Karpas-422 (cell line): ENCODE measurements at regions not wholly inside any gene's neighbourhood (a gene's known extent, or its start where the extent isn't known, plus 50 kb on each side); places are given as distances from the start of the nearest gene placed in this dataset.
"Not testable (repeated sequence)": the region's sequence is repeated elsewhere in the genome, so short reads cannot be mapped to it uniquely, and the experiment has no call there.

Experiments
- DNase-seq: peaks from one replicate; pipeline ENCODE4 v3.0.0-alpha.2; 2015
- H2AFZ ChIP-seq: fragments of 200-600 bp; sonication (generic); 2 replicates; pipeline ENCODE4 v1.6.1; 2014; ENCODE audit warnings: antibody characterized with exemption, low read length, mixed read lengths
- H3K27ac ChIP-seq: fragments of 200-600 bp; sonication (generic); 2 replicates; pipeline ENCODE4 v1.5.1; 2014; ENCODE audit warnings: mild to moderate bottlenecking, low read length, moderate library complexity
- H3K27me3 ChIP-seq: fragments of 200-600 bp; sonication (generic); 2 replicates; pipeline ENCODE4 v1.6.1; 2014; ENCODE audit warnings: low read length, mixed read lengths
- H3K36me3 ChIP-seq: fragments of 200-600 bp; sonication (generic); 2 replicates; pipeline ENCODE4 v1.6.1; 2014; ENCODE audit warnings: low read length, mixed read lengths; ENCODE audit not compliant: insufficient read depth
- H3K4me1 ChIP-seq: fragments of 200-600 bp; sonication (generic); 2 replicates; pipeline ENCODE4 v1.6.1; 2014; ENCODE audit warnings: mild to moderate bottlenecking, low read length, mixed read lengths
- H3K4me2 ChIP-seq: fragments of 200-600 bp; sonication (generic); 2 replicates; pipeline ENCODE4 v1.6.1; 2014; ENCODE audit warnings: low read length, low read depth, mild to moderate bottlenecking; ENCODE audit not compliant: poor library complexity, severe bottlenecking
- H3K4me3 ChIP-seq: fragments of 200-600 bp; sonication (generic); 2 replicates; pipeline ENCODE4 v1.5.1; 2014; ENCODE audit warnings: mild to moderate bottlenecking, antibody characterized with exemption, low read length, mixed read lengths
- H3K79me2 ChIP-seq: fragments of 200-600 bp; sonication (generic); 2 replicates; pipeline ENCODE4 v1.6.1; 2014; ENCODE audit warnings: mild to moderate bottlenecking, low read length, mixed read lengths
- H3K9ac ChIP-seq: fragments of 200-600 bp; sonication (generic); 2 replicates; pipeline ENCODE4 v1.6.0; 2014; ENCODE audit warnings: low read length
- H3K9me2 ChIP-seq: fragments of 200-600 bp; sonication (generic), shearing (Covaris generic); replicated peaks from 2 replicates; pipeline ENCODE4 v1.6.0; 2014; ENCODE audit warnings: mild to moderate bottlenecking, low read length, moderate library complexity; ENCODE audit not compliant: insufficient read depth
- H3K9me3 ChIP-seq: fragments of 300-700, 200-600 bp; sonication (generic); 2 replicates; pipeline ENCODE4 v1.6.1; 2014; ENCODE audit warnings: low read length, mixed read lengths
- H4K20me1 ChIP-seq: fragments of 200-600 bp; sonication (generic); 2 replicates; pipeline ENCODE4 v1.6.1; 2014; ENCODE audit warnings: mild to moderate bottlenecking, antibody characterized with exemption, low read length, low read depth; ENCODE audit not compliant: insufficient read depth

DNA sequence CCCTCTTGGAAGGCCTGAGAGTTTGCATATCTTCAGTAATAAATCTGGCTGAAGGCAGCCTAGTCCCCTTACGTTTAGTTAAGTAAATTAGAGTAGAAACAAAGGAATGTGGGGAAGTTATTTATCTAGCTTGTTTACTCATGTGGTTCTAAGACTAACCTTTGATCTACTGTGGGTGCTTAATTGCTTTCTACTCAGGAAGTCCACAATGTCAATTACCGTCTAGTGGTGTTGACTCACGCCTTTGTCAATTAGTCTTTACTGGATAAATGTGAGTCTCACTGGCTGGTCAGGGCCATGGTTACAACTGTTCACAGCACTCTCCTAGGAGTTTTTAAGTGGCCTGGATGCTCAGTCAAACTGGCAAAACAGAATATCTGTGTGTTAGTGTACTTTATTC is 2338.4 kb downstream of the TP53TG3F start:
- DNase-seq: no peak
- H3K4me3 ChIP-seq: no peak overlapping the region
- H3K9me3 ChIP-seq: peaks cover 2% of the 10 kb centered on the region; the same call in 1 of the 2 replicates
- H3K4me1 ChIP-seq: no peaks in the 10 kb centered on the region
- no peaks in the 10 kb centered on the region for H3K27me3 ChIP-seq
- H2AFZ ChIP-seq: no peak overlapping the region
- no peaks in the 10 kb centered on the region for H3K9me2 ChIP-seq
- H3K79me2 ChIP-seq: no peaks in the 10 kb centered on the region
- H3K9ac ChIP-seq: no peak overlapping the region
- H4K20me1 ChIP-seq: no peaks in the 10 kb centered on the region
- H3K36me3 ChIP-seq: no peaks in the 10 kb centered on the region
- H3K4me2 ChIP-seq: no peak overlapping the region
- no peak overlapping the region for H3K27ac ChIP-seq

DNA sequence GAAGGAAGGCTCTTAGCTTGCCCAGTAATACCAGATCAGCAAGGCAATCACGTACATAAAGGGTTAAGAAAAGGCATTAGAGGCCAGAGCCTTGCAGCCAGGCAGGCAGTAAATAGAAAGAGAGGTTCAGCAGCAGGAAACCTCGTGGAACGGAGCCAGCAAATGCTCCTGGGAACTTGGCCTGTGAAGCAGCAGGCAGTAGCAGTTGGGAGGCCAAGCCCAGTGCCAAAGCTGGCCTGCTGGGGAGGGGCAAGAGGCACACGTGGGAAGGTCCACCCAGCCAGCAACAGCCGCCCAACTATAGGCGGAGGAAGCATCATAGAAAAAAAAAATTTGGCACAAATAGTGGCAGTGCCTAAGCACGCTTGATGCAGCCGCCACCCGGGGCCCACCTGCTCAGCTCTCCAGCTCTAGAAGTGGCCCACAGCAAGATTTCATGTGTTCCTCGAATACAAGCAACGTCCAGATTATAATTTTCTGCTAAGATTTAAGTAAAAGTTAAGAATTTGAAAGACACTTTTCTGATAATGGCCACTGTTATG is 2339.5 kb downstream of the TP53TG3F start:
- H3K27ac ChIP-seq: no peak overlapping the region
- H3K4me3 ChIP-seq: no peak overlapping the region
- H3K79me2 ChIP-seq: no peaks in the 10 kb centered on the region
- H3K36me3 ChIP-seq: no peaks in the 10 kb centered on the region
- no peak for DNase-seq
- H4K20me1 ChIP-seq: no peaks in the 10 kb centered on the region
- H3K27me3 ChIP-seq: no peaks in the 10 kb centered on the region
- no peak overlapping the region for H3K9ac ChIP-seq
- H2AFZ ChIP-seq: no peak overlapping the region
- H3K4me1 ChIP-seq: no peaks in the 10 kb centered on the region
- no peak overlapping the region for H3K4me2 ChIP-seq
- no peaks in the 10 kb centered on the region for H3K9me2 ChIP-seq
- H3K9me3 ChIP-seq: no peaks in the 10 kb centered on the region; the same call in 1 of the 2 replicates

DNA sequence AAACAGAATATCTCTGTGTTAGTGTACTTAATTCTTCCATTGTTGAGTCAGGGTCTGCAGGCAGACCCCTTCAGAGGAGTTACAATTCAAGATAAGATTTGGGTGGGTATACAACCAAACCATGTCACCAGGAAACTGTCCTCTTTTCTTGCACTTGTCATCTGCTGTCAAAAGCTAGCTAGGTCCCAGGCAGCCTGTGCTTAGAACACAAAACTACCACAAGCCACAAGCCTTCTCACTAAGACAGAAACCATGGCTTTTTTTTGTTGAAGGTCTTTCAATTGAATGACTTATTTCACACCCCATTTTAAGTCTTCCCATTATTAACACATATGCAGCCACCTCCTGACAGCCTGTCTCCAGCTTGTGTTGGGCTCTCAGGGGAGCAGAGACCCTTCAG is 2345.1 kb downstream of the TP53TG3F start:
- H3K79me2 ChIP-seq, DNase-seq, H3K9me2 ChIP-seq, H3K9me3 ChIP-seq, H2AFZ ChIP-seq, H3K4me3 ChIP-seq, H3K4me1 ChIP-seq, H3K36me3 ChIP-seq, H3K9ac ChIP-seq, H4K20me1 ChIP-seq, H3K4me2 ChIP-seq, H3K27me3 ChIP-seq, H3K27ac ChIP-seq: not testable (repeated sequence)

DNA sequence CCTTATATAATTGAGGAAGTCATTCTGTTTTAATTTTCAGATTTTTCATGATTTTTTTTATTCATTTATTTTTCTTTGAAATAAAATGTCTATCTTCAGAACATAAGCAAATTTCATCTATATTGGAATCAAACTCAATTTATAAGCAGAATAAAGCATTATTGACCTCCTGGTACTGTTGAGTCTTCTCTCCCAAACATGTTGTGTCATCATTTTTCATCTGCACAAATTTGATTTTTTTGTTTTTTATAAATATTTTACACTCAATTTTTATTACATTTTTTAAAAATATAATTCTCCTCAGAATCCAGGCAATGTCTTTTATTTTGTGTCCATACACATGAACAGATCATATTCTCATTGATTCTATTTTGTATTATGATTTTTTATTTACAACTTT is 2363.9 kb downstream of the TP53TG3F start:
- Histone ChIP-seq H3K79me2 (no peaks in the 10 kb centered on the region), H4K20me1 (no peaks in the 10 kb centered on the region), H3K27me3 (no peaks in the 10 kb centered on the region), H3K4me2 (no peak overlapping the region), H3K36me3 (no peaks in the 10 kb centered on the region), H3K27ac (no peak overlapping the region), H3K4me1 (no peaks in the 10 kb centered on the region), H3K9me2 (no peaks in the 10 kb centered on the region), H3K9ac (no peak overlapping the region), H3K4me3 (no peak overlapping the region), H2AFZ (no peak overlapping the region), H3K9me3 (peaks cover 6% of the 10 kb centered on the region; the same call in 1 of the 2 replicates)
- no peak for DNase-seq

DNA sequence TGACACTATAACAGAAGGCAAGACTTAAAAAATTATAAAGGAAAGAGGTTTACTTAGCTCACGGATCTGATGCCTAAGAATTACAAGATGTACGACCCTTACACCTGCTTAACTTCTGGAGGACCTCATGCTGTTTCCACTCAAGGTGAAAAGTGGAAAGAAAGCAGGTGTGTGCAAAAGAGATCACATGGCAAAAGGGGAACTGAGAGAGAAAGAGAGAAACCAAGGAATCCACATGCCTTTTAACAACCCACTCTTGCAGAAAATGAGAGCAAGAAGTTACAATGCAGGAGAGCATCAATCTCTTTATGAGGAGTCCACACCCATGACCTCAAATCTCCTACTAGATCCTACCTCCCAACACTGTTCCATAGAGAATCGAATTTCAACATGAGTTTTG is 2382.2 kb downstream of the TP53TG3F start:
- H3K36me3 ChIP-seq: no peaks in the 10 kb centered on the region

DNA sequence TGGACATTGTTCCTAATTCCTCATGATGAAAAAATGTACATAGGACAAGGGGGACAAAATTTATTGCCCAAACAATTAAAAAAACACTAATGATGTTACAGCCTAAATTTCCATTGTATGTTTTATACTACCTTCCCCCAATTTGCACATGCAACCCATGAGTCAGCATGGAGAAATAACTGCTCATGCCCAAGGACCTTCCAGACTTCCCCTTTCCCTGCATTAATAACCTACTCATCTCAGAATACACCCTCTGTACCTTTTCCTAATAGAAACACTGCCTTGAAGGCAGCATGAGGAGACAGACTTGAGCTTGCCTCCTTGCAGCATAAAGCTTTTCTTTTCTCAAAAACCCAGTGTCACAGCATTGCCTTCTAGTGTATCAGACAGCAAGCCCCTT is 2402.8 kb downstream of the TP53TG3F start:
- H4K20me1 ChIP-seq: no peaks in the 10 kb centered on the region
- H3K79me2 ChIP-seq: no peaks in the 10 kb centered on the region
- DNase-seq: no peak
- no peaks in the 10 kb centered on the region for H3K9me2 ChIP-seq
- no peaks in the 10 kb centered on the region for H3K27me3 ChIP-seq
- H2AFZ ChIP-seq: no peak overlapping the region
- no peak overlapping the region for H3K27ac ChIP-seq
- no peaks in the 10 kb centered on the region for H3K36me3 ChIP-seq
- no peak overlapping the region for H3K9ac ChIP-seq
- H3K4me3 ChIP-seq: no peak overlapping the region
- H3K4me2 ChIP-seq: no peak overlapping the region
- H3K9me3 ChIP-seq: peaks cover 18% of the 10 kb centered on the region
- H3K4me1 ChIP-seq: no peaks in the 10 kb centered on the region

More for the DNA sequence above, 2382.2 kb downstream of the TP53TG3F start:
- no peaks in the 10 kb centered on the region for H3K27me3 ChIP-seq
- no peak for DNase-seq
- H3K27ac ChIP-seq: no peak overlapping the region
- H3K4me2 ChIP-seq: no peak overlapping the region
- H3K9me3 ChIP-seq: peaks cover 18% of the 10 kb centered on the region
- no peak overlapping the region for H3K9ac ChIP-seq
- no peak overlapping the region for H3K4me3 ChIP-seq
- H2AFZ ChIP-seq: no peak overlapping the region
- H3K9me2 ChIP-seq: 0 out of 2 replicates have a peak, but pooled peaks cover 3% of the 10 kb centered on the region
- H4K20me1 ChIP-seq: no peaks in the 10 kb centered on the region
- H3K4me1 ChIP-seq: no peaks in the 10 kb centered on the region
- H3K79me2 ChIP-seq: no peaks in the 10 kb centered on the region

DNA sequence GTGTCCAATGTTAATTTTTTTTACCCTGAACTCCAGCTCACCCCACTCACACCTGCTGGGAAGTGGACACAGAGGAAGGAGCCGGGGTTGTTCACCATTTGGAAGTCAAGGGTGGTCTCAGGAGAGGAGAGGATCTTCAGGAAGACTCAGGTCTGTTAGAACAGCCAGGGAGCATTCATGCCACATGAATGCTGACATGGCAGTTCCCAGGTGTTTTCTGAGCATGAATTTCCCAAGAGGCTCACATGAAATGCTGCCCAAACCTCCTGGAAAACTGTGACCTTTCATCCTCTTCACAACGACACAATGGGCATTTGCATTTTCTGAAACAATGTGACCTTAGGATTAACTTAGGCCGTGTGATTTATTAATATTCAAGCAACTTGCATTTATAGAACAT is 2409.2 kb downstream of the TP53TG3F start:
- no peak overlapping the region for H2AFZ ChIP-seq

DNA sequence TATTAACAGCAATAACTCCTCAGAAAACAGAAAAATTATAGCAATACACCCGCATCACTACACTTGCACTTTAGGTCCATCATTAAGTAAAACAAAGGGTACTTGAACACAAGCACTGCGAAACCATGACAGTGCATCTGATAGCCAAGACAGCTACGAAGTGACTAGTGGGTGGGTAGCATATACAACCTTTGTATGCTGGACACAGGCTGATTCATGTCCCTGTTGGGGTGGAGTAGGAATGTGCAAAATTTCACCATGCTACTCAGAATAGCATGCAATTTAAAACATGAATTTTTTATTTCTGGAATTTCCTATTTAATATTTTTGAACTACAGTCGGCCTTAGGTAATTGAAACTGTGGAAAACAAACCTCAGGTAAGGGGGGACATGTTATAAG is 2414.1 kb downstream of the TP53TG3F start:
- Histone ChIP-seq H3K9me3 (peaks cover 27% of the 10 kb centered on the region), H3K27me3 (no peaks in the 10 kb centered on the region), H3K4me1 (no peaks in the 10 kb centered on the region), H3K79me2 (no peaks in the 10 kb centered on the region), H3K9me2 (no peaks in the 10 kb centered on the region), H3K4me2 (no peak overlapping the region), H3K27ac (no peak overlapping the region), H4K20me1 (no peaks in the 10 kb centered on the region), H3K9ac (no peak overlapping the region), H2AFZ (no peak overlapping the region), H3K4me3 (no peak overlapping the region), H3K36me3 (no peaks in the 10 kb centered on the region)
- DNase-seq: no peak

More for the DNA sequence above, 2409.2 kb downstream of the TP53TG3F start:
- H3K9me2 ChIP-seq: no peaks in the 10 kb centered on the region
- H3K36me3 ChIP-seq: no peaks in the 10 kb centered on the region
- H3K4me3 ChIP-seq: no peak overlapping the region
- no peak overlapping the region for H3K9ac ChIP-seq
- H3K9me3 ChIP-seq: peaks cover 34% of the 10 kb centered on the region
- no peaks in the 10 kb centered on the region for H3K4me1 ChIP-seq
- no peaks in the 10 kb centered on the region for H4K20me1 ChIP-seq
- no peak overlapping the region for H3K27ac ChIP-seq
- H3K27me3 ChIP-seq: no peaks in the 10 kb centered on the region
- H3K4me2 ChIP-seq: no peak overlapping the region
- no peaks in the 10 kb centered on the region for H3K79me2 ChIP-seq
- no peak for DNase-seq

DNA sequence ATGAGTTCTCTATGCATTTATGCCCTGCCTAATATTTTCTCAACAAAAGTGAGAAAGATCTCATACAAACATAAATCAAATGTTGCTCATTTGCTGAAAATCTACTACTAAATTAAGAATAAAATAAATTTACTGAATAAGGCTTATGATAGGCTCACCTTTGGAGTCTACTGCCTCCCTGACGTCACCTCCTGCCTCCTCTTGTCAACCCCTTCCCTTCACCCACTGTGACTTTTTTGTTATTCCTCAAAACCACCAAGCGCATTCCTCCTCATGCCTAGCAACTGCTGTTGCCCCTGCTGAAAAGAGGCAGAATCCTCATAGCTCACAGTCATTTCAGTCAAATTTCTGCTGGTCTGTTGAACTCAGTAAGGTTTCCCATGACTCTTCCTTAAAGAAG is 2422.2 kb downstream of the TP53TG3F start:
- Histone ChIP-seq H3K27me3 (no peaks in the 10 kb centered on the region), H3K9ac (no peak overlapping the region), H3K9me2 (no peaks in the 10 kb centered on the region), H3K4me1 (no peaks in the 10 kb centered on the region), H3K4me2 (no peak overlapping the region), H3K4me3 (no peak overlapping the region), H3K36me3 (no peaks in the 10 kb centered on the region), H2AFZ (no peak overlapping the region), H3K9me3 (peaks cover 20% of the 10 kb centered on the region), H3K27ac (no peak overlapping the region), H4K20me1 (no peaks in the 10 kb centered on the region), H3K79me2 (no peaks in the 10 kb centered on the region)
- no peak for DNase-seq
